Activated CD4-positive, alpha-beta T cell treated with anti-CD3 and anti-CD28 coated beads, Interleukin-2, amount 10 ng/mL, durations not matched to agents 24 days and 14 days (primary cell): ENCODE measurements at regions not wholly inside any gene's neighbourhood (a gene's known extent, or its start where the extent isn't known, plus 50 kb on each side); places are given as distances from the start of the nearest gene placed in this dataset.

ENCODE experiments used
- DNase-seq: peaks from one replicate; pipeline ENCODE4 v3.0.0; 2022
- H3K27ac Mint-ChIP-seq: one replicate; pipeline ENCODE4 v1.8.0; 2022; ENCODE audit warnings: mild to moderate bottlenecking, mixed read lengths
- H3K27me3 Mint-ChIP-seq: one replicate; pipeline ENCODE4 v1.8.0; 2022; ENCODE audit warnings: mixed read lengths
- H3K36me3 Mint-ChIP-seq: one replicate; pipeline ENCODE4 v1.8.0; 2022; ENCODE audit warnings: low read depth, mild to moderate bottlenecking, mixed read lengths
- H3K4me1 Mint-ChIP-seq: one replicate; pipeline ENCODE4 v1.8.0; 2021; ENCODE audit warnings: mixed read lengths
- H3K4me3 Mint-ChIP-seq: one replicate; pipeline ENCODE4 v1.8.0; 2022; ENCODE audit warnings: mild to moderate bottlenecking, moderate library complexity, mixed read lengths
- H3K9me3 Mint-ChIP-seq: one replicate; pipeline ENCODE4 v1.8.0; 2021; ENCODE audit warnings: mixed read lengths
- intact Hi-C: fragments of 100-400 bp; cut with micrococcal nuclease; formaldehyde crosslinking; loops from one replicate; pipeline ENCODE4 v1.15.1; 2023

GRCh38 chr7:17150018-17150417, 148.4 kb upstream of the AHR start:
- H3K9me3 Mint-ChIP-seq: peaks cover 13% of the 10 kb centered on the region
- peaks cover 33% of the 10 kb centered on the region for H3K4me1 Mint-ChIP-seq
- no peak for DNase-seq
- peak overlapping the region; percentile 44 for H3K27ac Mint-ChIP-seq
- H3K36me3 Mint-ChIP-seq: no peaks in the 10 kb centered on the region
- peaks cover 2% of the 10 kb centered on the region for H3K27me3 Mint-ChIP-seq
- intact Hi-C loops: loop anchor here (1.0 kb wide), 1 partner anchor 9 kb away; no protein-coding TSS in a partner anchor
- no peak overlapping the region for H3K4me3 Mint-ChIP-seq

GRCh38 chr7:17152721-17153120, 145.7 kb upstream of the AHR start:
- Mint-ChIP-seq H3K4me3 (no peak overlapping the region), H3K36me3 (no peaks in the 10 kb centered on the region), H3K9me3 (peaks cover 21% of the 10 kb centered on the region), H3K27me3 (peaks cover 9% of the 10 kb centered on the region), H3K27ac (no peak overlapping the region), H3K4me1 (peaks cover 30% of the 10 kb centered on the region)
- intact Hi-C loops: no loop called here
- no peak for DNase-seq

GRCh38 chr7:17153536-17153935, 144.9 kb upstream of the AHR start:
- Mint-ChIP-seq H3K36me3 (peaks cover 2% of the 10 kb centered on the region), H3K9me3 (peaks cover 24% of the 10 kb centered on the region), H3K4me3 (no peak overlapping the region), H3K27ac (no peak overlapping the region), H3K27me3 (peaks cover 13% of the 10 kb centered on the region), H3K4me1 (peaks cover 38% of the 10 kb centered on the region)
- DNase-seq: no peak
- intact Hi-C loops: no loop called here

GRCh38 chr7:17155529-17155928, 142.9 kb upstream of the AHR start:
- Mint-ChIP-seq H3K36me3 (peaks cover 2% of the 10 kb centered on the region), H3K4me3 (no peak overlapping the region), H3K27ac (no peak overlapping the region), H3K27me3 (peaks cover 13% of the 10 kb centered on the region), H3K4me1 (peaks cover 44% of the 10 kb centered on the region), H3K9me3 (peaks cover 24% of the 10 kb centered on the region)
- no peak for DNase-seq
- intact Hi-C loops: loop anchor here (5.0 kb wide), 1 partner anchor 98 kb away; no protein-coding TSS in a partner anchor

- H3K36me3 Mint-ChIP-seq: peaks cover 15% of the 10 kb centered on the region
- H3K9me3 Mint-ChIP-seq: peaks cover 35% of the 10 kb centered on the region
- no peak overlapping the region for H3K27ac Mint-ChIP-seq
- intact Hi-C loops: loop anchor here (2.0 to 5.0 kb wide), 2 partner anchors 101 to 141 kb away; partner anchors contain the start of gene AHR
- H3K4me3 Mint-ChIP-seq: no peak overlapping the region
- H3K27me3 Mint-ChIP-seq: peaks cover 13% of the 10 kb centered on the region
- no peak for DNase-seq
- peaks cover 44% of the 10 kb centered on the region for H3K4me1 Mint-ChIP-seq
Measured at GRCh38 chr7:17158261-17158660, 140.2 kb upstream of the AHR start.

GRCh38 chr7:17159500-17160037, 138.9 kb upstream of the AHR start:
- DNase-seq: peak; percentile 66
- Mint-ChIP-seq H3K9me3 (peaks cover 26% of the 10 kb centered on the region), H3K4me1 (peaks cover 37% of the 10 kb centered on the region), H3K27me3 (peaks cover 13% of the 10 kb centered on the region), H3K27ac (peak overlapping the region; percentile 78), H3K36me3 (peaks cover 17% of the 10 kb centered on the region), H3K4me3 (peak overlapping the region; percentile 2)
- intact Hi-C loops: loop anchor here (1.0 to 5.0 kb wide), 8 partner anchors 9 to 139 kb away; partner anchors contain the start of gene AHR

DNA sequence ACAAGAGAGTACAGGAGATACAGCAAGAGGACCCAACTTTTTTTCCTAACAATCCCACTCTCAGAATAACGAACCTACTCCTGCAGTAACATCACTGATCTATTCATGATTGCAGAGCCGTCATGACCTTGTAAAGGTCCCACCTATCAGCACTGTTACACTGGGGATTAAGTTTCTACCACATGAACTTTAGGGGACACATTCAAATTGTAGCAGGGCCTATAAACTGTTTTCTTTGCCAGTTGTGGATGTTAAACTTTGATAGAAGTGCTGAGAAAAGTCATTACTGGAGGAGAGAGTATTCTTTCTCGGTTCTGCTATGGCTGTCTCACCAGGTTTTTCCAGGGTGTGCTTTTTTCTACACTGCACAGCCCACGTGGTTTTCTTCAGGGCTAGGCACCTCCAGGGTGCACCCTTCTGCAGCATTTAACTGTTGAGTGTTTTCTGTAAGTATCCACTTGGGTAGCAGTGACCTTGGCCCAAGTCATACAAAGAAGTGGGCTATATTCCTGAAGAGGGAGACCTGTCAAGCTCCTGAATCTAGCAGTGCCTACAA, 131.6 kb upstream of the AHR start:
- intact Hi-C loops: loop anchor here (5.0 kb wide), 1 partner anchor 40 kb away; no protein-coding TSS in a partner anchor
- peaks cover 18% of the 10 kb centered on the region for H3K36me3 Mint-ChIP-seq
- peak overlapping the region; percentile 8 for H3K27ac Mint-ChIP-seq

DNA sequence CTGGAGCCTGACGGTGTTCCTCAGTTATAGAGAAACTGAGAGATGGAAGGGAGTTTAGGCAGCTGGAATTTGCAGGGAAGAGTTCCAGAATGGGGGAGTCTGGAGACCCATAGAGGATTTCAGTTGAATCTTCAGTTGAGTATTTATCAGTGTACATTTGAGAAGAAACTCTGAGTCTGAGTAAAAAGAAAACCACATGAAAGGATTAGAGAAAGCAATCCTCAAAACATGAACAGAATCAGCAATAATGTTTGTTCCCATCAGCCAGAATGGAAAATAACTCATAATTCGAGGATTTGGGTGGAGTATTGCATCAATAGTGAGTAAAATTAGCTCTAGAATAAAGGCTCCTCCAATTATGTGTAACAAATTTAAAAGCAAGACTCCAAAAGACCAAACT, 130.0 kb upstream of the AHR start:
- Mint-ChIP-seq H3K9me3 (peaks cover 4% of the 10 kb centered on the region), H3K4me1 (peaks cover 26% of the 10 kb centered on the region), H3K27ac (peak overlapping the region; percentile 49), H3K4me3 (peak overlapping the region; percentile 37), H3K36me3 (peaks cover 7% of the 10 kb centered on the region), H3K27me3 (no peaks in the 10 kb centered on the region)
- no peak for DNase-seq
- intact Hi-C loops: loop anchor here (1.0 to 5.0 kb wide), 3 partner anchors 9 to 66 kb away; no protein-coding TSS in a partner anchor

More for the DNA sequence above, 131.6 kb upstream of the AHR start:
- H3K4me3 Mint-ChIP-seq: no peak overlapping the region
- peaks cover 30% of the 10 kb centered on the region for H3K4me1 Mint-ChIP-seq
- no peaks in the 10 kb centered on the region for H3K27me3 Mint-ChIP-seq
- peaks cover 16% of the 10 kb centered on the region for H3K9me3 Mint-ChIP-seq
- no peak for DNase-seq

GRCh38 chr7:17171427-17171826, 127.0 kb upstream of the AHR start:
- intact Hi-C loops: no loop called here
- H3K36me3 Mint-ChIP-seq: peaks cover 5% of the 10 kb centered on the region
- peaks cover 8% of the 10 kb centered on the region for H3K27me3 Mint-ChIP-seq
- peaks cover 30% of the 10 kb centered on the region for H3K4me1 Mint-ChIP-seq
- H3K4me3 Mint-ChIP-seq: no peak overlapping the region
- peaks cover 13% of the 10 kb centered on the region for H3K9me3 Mint-ChIP-seq
- no peak for DNase-seq
- no peak overlapping the region for H3K27ac Mint-ChIP-seq

DNA sequence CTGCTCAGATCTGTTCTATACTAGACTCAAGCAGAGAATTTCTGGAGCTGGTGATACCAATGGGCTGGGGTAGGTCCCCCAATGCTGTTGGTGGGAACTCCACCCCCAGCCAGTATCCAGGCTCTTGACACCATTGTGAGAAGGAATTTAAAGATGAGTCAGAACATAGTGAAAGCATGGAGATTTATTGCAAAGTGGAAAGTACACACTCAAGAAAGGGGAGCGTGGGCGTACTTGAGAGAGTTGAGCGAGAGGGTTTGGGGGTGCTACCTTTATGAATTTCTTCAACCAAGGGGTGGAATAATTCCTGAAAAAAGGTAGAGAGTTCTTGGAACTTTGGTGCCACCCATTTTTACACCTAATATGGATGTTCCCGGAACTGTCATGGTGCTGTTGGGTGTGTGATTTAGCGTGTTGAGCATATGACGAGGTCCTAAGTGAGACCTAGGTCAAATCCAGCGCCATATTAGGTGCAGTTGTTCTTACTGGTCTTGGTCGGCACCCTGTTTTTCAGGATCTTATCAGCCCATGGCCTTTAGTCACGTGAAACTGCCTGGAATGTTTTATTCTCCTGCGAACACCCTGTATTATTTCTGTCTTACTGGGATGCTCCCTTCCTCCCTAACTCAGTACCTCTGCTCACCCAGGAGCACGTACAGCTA, 122.0 kb upstream of the AHR start:
- DNase-seq: no peak
- Mint-ChIP-seq H3K9me3 (peaks cover 10% of the 10 kb centered on the region), H3K4me3 (no peak overlapping the region), H3K27me3 (peaks cover 8% of the 10 kb centered on the region), H3K36me3 (no peaks in the 10 kb centered on the region), H3K27ac (peak overlapping the region; percentile 8), H3K4me1 (peaks cover 6% of the 10 kb centered on the region)
- intact Hi-C loops: no loop called here

- no peaks in the 10 kb centered on the region for H3K36me3 Mint-ChIP-seq
Measured at GRCh38 chr7:17178545-17178944, 119.9 kb upstream of the AHR start.

DNA sequence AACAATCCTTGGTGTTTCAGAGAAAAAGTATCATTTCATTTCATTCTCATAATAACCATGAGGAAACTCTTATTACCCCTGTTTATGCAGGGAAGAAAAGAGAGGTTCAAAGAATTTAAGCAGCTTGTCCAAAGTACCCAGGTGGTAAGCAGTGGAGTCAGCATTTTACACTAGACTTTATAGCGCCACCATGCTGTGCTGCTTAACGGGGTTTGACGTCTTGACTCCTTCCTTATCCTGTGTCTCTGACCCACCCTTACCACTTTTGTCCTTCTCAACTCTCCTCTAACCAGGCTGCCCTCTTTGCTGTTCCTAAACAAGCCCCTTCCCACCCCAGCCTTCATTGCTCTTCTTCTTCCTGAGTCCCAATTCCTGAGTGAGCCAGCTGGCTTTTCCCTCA, 117.0 kb upstream of the AHR start:
- intact Hi-C loops: no loop called here
- Mint-ChIP-seq H3K9me3 (peaks cover 7% of the 10 kb centered on the region), H3K4me3 (no peak overlapping the region)

More at GRCh38 chr7:17178545-17178944, 119.9 kb upstream of the AHR start:
- Mint-ChIP-seq H3K27me3 (peaks cover 11% of the 10 kb centered on the region), H3K4me1 (peaks cover 6% of the 10 kb centered on the region), H3K4me3 (no peak overlapping the region), H3K27ac (no peak overlapping the region), H3K9me3 (peaks cover 17% of the 10 kb centered on the region)
- DNase-seq: no peak
- intact Hi-C loops: no loop called here

DNA sequence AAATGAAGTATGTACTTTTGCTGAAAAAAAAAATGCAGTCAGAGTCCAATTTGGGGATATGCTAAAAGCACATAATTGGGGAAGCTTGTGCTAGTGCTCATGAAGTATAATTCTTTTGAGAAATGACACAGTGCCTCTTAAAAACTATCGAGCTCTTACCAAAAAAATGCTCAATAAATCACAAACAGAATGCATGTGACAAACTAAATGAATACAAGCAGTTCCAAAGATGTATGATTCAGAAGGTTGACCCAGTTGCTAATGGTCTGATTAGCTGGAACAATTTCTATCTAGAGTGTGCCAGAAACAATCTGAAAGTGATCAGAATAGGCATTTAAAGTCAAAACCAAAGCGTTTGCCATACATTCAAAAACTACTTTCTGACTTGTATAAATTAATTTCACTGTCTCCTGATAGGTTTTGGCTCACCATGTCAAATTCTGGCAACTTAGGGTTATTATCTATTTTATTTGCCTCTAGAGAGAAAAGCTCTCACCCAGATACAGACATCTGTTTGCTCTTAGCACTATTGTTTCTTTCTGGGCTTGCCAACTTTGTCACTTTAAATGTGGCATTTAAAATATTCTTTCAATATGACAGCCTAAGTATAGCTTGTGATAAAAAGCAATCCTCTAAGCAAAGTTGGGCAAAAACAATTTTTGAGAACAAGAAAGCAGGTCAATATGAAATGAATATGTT, 114.7 kb upstream of the AHR start:
- H3K4me3 Mint-ChIP-seq: no peak overlapping the region
- no peaks in the 10 kb centered on the region for H3K36me3 Mint-ChIP-seq
- peaks cover 10% of the 10 kb centered on the region for H3K4me1 Mint-ChIP-seq
- no peak overlapping the region for H3K27ac Mint-ChIP-seq
- peaks cover 3% of the 10 kb centered on the region for H3K27me3 Mint-ChIP-seq
- no peak for DNase-seq
- peaks cover 7% of the 10 kb centered on the region for H3K9me3 Mint-ChIP-seq
- intact Hi-C loops: no loop called here

More for the DNA sequence above, 117.0 kb upstream of the AHR start:
- no peak overlapping the region for H3K27ac Mint-ChIP-seq
- H3K4me1 Mint-ChIP-seq: peaks cover 7% of the 10 kb centered on the region
- peaks cover 3% of the 10 kb centered on the region for H3K27me3 Mint-ChIP-seq
- H3K36me3 Mint-ChIP-seq: no peaks in the 10 kb centered on the region
- no peak for DNase-seq
